ENCODE measurements at regions not wholly inside any gene's neighbourhood (a gene's known extent, or its start where the extent isn't known, plus 50 kb on each side); places are given as distances from the start of the nearest gene placed in this dataset.

- TF ChIP-seq, protein P1, sequence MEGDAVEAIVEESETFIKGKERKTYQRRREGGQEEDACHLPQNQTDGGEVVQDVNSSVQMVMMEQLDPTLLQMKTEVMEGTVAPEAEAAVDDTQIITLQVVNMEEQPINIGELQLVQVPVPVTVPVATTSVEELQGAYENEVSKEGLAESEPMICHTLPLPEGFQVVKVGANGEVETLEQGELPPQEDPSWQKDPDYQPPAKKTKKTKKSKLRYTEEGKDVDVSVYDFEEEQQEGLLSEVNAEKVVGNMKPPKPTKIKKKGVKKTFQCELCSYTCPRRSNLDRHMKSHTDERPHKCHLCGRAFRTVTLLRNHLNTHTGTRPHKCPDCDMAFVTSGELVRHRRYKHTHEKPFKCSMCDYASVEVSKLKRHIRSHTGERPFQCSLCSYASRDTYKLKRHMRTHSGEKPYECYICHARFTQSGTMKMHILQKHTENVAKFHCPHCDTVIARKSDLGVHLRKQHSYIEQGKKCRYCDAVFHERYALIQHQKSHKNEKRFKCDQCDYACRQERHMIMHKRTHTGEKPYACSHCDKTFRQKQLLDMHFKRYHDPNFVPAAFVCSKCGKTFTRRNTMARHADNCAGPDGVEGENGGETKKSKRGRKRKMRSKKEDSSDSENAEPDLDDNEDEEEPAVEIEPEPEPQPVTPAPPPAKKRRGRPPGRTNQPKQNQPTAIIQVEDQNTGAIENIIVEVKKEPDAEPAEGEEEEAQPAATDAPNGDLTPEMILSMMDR (IDR thresholded peaks at IDR 0.05), result no peak
- TF ChIP-seq POLR2A (IDR thresholded peaks at IDR 0.05) (no peak), POLR2AphosphoS5 (IDR thresholded peaks at IDR 0.05) (no peak)
These were observed 164.3 kb upstream of the TCERG1L start for GRCh38 chr10:131475803-131476202.
